Esophagus muscularis mucosa (tissue), 4 donors: ENCODE measurements at regions not wholly inside any gene's neighbourhood (a gene's known extent, or its start where the extent isn't known, plus 50 kb on each side); places are given as distances from the start of the nearest gene placed in this dataset.

ENCODE experiments used
- DNase-seq: peaks from one replicate; pipeline ENCODE4 v3.0.0-alpha.2; 2017; ENCODE audit errors: extremely low spot score
- H3K27ac ChIP-seq, 4 donors: fragments of 200-600 bp; sonication (generic); replicated peaks in 1 of 4; 1 replicate in 3 of 4; 2 replicates in 1 of 4; pipeline ENCODE4 v1.5.1; 2016 to 2019; ENCODE audit warnings: mild to moderate bottlenecking in 1 of 4
- H3K27me3 ChIP-seq, 4 donors: fragments of 200-600 bp; sonication (generic); one replicate each; pipeline versions ENCODE4 v1.5.1 to v1.6.0; 2016 to 2019
- H3K36me3 ChIP-seq, 4 donors: fragments of 200-600 bp; sonication (generic); one replicate each; pipeline ENCODE4 v1.5.1; 2016 to 2019
- H3K4me1 ChIP-seq, 4 donors: fragments of 200-600 bp; sonication (generic); one replicate each; pipeline ENCODE4 v1.5.1; 2016 to 2019
- H3K4me3 ChIP-seq, 4 donors: fragments of 200-600 bp; sonication (generic); 1 replicate in 2 of 4; 2 replicates in 2 of 4; pipeline ENCODE4 v1.5.1; 2016 to 2019; ENCODE audit warnings: mild to moderate bottlenecking in 4 of 4, moderate library complexity in 1 of 4
- H3K9me3 ChIP-seq, 4 donors: fragments of 200-600 bp; sonication (generic); 1 replicate in 3 of 4; 2 replicates in 1 of 4; pipeline ENCODE4 v1.5.1; 2016 to 2019
- CTCF ChIP-seq, 3 experiments: fragments of 200-600 bp in 2 of 3; fragments of 450-650 bp in 1 of 3; sonication (generic) in 2 of 3; IDR thresholded peaks; one replicate each; pipeline ENCODE4 v1.5.1; 2017 to 2019; ENCODE audit warnings: antibody characterized with exemption in 3 of 3, mild to moderate bottlenecking in 2 of 3, moderate library complexity in 1 of 3
- EP300 ChIP-seq: sonication (generic); formaldehyde crosslinking; IDR thresholded peaks from one replicate; pipeline ENCODE4 v1.6.1; 2017; ENCODE audit warnings: antibody characterized with exemption
- POLR2A ChIP-seq: fragments of 450-650 bp; IDR thresholded peaks from one replicate; pipeline ENCODE4 v1.6.1; 2017; ENCODE audit warnings: antibody characterized with exemption, moderate library complexity, mild to moderate bottlenecking, low read depth
- POLR2AphosphoS5 ChIP-seq, 2 donors: sonication (generic); formaldehyde crosslinking; IDR thresholded peaks; one replicate each; pipeline ENCODE4 v1.6.1; 2017; ENCODE audit warnings: antibody characterized with exemption in 2 of 2
- WGBS: methylation state at CpG from one replicate; pipeline ENCODE4 v1.1.5; 2018; 5-methylcytosine and 5-hydroxymethylcytosine counted together
- intact Hi-C: fragments of 100-400 bp; cut with DNase I; formaldehyde crosslinking; loops from one replicate; pipeline ENCODE4 v1.15.1; 2023

GRCh38 chr2:121110924-121111323 lies 174.1 kb downstream of the TFCP2L1 start:
- Histone ChIP-seq H3K27me3 (peaks cover 0 to 11% (median 0%) of the 10 kb centered on the region in 4 donors), H3K27ac (no peak overlapping the region), H3K9me3 (no peaks in the 10 kb centered on the region), H3K36me3 (no peaks in the 10 kb centered on the region), H3K4me1 (no peaks in the 10 kb centered on the region), H3K4me3 (no peak overlapping the region)
- intact Hi-C loops, result no loop called here
- TF ChIP-seq POLR2A, result no peak
- TF ChIP-seq CTCF (IDR thresholded peaks at IDR 0.05), result no peak
- TF ChIP-seq POLR2AphosphoS5 (IDR thresholded peaks at IDR 0.05), result no peak
- TF ChIP-seq EP300, result no peak
- DNase-seq, result no peak

GRCh38 chr2:121118951-121119350 lies 166.1 kb downstream of the TFCP2L1 start:
- Histone ChIP-seq H3K4me3 (no peak overlapping the region), H3K4me1 (no peaks in the 10 kb centered on the region), H3K27ac (no peak overlapping the region), H3K27me3 (peaks cover 0 to 20% (median 0%) of the 10 kb centered on the region in 4 donors), H3K36me3 (no peaks in the 10 kb centered on the region), H3K9me3 (no peaks in the 10 kb centered on the region)
- 85% methylated on average over 7 of the region's 7 CpGs for WGBS
- TF ChIP-seq POLR2AphosphoS5 (IDR thresholded peaks at IDR 0.05) (no peak), POLR2A (no peak), CTCF (IDR thresholded peaks at IDR 0.05) (no peak), EP300 (no peak)
- no peak for DNase-seq
- intact Hi-C loops, result no loop called here

GRCh38 chr2:121120411-121120810 lies 164.6 kb downstream of the TFCP2L1 start:
- intact Hi-C loops, result no loop called here
- DNase-seq, result no peak
- no peak for TF ChIP-seq EP300
- no peak for TF ChIP-seq POLR2A
- TF ChIP-seq POLR2AphosphoS5 (IDR thresholded peaks at IDR 0.05), result no peak
- TF ChIP-seq CTCF (IDR thresholded peaks at IDR 0.05), result no peak
- Histone ChIP-seq H3K27ac (no peak overlapping the region), H3K27me3 (peaks cover 0 to 23% (median 0%) of the 10 kb centered on the region in 4 donors), H3K36me3 (no peaks in the 10 kb centered on the region), H3K4me3 (no peak overlapping the region), H3K9me3 (no peaks in the 10 kb centered on the region), H3K4me1 (no peaks in the 10 kb centered on the region)
- WGBS, result 93% methylated on average over 8 of the region's 8 CpGs

DNA sequence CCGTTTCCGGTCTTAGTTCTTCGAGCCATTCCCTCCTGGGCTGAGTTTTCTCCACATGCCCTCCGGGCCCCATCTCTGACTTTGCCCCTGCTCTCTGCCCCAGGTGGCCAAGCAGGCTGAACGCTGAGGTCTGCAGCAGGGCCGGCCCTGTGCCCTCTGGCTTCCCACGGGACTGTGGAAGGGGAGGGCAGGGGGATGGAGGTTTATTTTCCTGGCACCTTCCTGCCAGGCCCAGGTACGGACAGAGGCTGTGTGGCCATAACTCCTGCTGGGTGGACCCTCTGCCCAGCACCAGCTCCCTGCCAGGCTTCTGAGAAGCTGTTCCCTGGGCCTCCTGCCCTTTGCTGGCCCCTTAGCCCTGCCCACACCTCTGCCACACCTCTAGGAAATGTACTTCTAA lies 164.0 kb downstream of the TFCP2L1 start:
- H3K4me1 ChIP-seq, result no peaks in the 10 kb centered on the region
- WGBS, result 57% methylated on average over 7 of the region's 8 CpGs
- H3K4me3 ChIP-seq, result no peak overlapping the region
- H3K36me3 ChIP-seq, result no peaks in the 10 kb centered on the region
- peaks cover 0 to 23% (median 0%) of the 10 kb centered on the region in 4 donors for H3K27me3 ChIP-seq
- H3K9me3 ChIP-seq, result no peaks in the 10 kb centered on the region
- H3K27ac ChIP-seq, result no peak overlapping the region
- intact Hi-C loops, result no loop called here
- no peak for DNase-seq
- TF ChIP-seq POLR2AphosphoS5 (IDR thresholded peaks at IDR 0.05), result no peak
- no peak for TF ChIP-seq EP300
- TF ChIP-seq CTCF (IDR thresholded peaks at IDR 0.05), result no peak

- H3K4me3 ChIP-seq, result no peak overlapping the region
- no peak overlapping the region for H3K27ac ChIP-seq
- no peak for DNase-seq
- no peaks in the 10 kb centered on the region for H3K9me3 ChIP-seq
- intact Hi-C loops, result no loop called here
- 90% methylated on average over 7 of the region's 7 CpGs for WGBS
- H3K27me3 ChIP-seq, result peaks cover 0 to 23% (median 0%) of the 10 kb centered on the region in 4 donors
- no peaks in the 10 kb centered on the region for H3K4me1 ChIP-seq
- no peaks in the 10 kb centered on the region for H3K36me3 ChIP-seq
- TF ChIP-seq POLR2A (no peak), CTCF (IDR thresholded peaks at IDR 0.05) (no peak), POLR2AphosphoS5 (IDR thresholded peaks at IDR 0.05) (no peak), EP300 (no peak)
Measured at GRCh38 chr2:121121661-121122060, 163.3 kb downstream of the TFCP2L1 start.
